Activated CD8-positive, alpha-beta memory T cell treated with anti-CD3 and anti-CD28 coated beads, Interleukin-2, amount 50 U/mL, for 24 hours (primary cell): ENCODE measurements at regions not wholly inside any gene's neighbourhood (a gene's known extent, or its start where the extent isn't known, plus 50 kb on each side); places are given as distances from the start of the nearest gene placed in this dataset.

Experiments
- DNase-seq: peaks from one replicate; pipeline ENCODE4 v3.0.0-alpha.2; 2020; ENCODE audit errors: extremely low read depth

DNA sequence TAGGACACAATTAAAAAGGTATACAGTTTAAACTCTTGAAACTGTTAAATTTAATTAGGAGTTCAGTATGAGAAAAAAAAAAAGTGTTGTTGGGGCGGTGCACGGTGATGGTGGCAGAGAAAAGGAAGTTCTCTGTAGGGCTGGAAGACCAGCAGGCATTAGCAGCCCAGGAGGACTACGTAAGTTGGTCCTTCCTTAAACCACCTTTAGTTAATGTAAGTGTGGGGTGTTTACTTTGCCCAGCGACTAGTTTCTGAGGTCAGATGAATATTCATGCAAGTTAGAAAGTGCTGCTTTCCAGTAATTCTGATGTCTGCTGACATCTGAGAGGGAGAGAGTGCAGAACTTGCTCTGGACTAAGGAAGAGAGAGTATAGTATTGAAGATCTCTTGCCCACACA is 54.9 kb downstream of the NKX2-1 start:
- DNase-seq: no peak

DNA sequence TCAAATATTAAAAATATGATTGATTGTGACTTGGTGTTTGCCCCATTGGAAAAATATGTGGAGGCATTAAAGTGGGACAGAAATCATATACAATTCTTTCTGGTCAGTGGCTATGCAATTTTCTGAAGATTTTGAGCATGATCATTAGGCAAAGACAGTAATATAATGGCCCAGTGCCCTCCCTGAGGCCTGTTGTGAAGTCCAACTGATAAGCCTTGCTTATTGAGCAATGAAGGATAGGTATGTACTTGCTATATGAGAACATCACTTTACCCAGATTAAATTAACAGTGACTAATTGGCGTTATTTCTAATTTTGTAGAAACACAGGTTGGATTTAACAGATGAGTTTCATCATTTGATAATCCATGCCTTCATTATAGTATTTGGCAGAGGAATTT is 57.1 kb downstream of the NKX2-1 start:
- no peak for DNase-seq

DNA sequence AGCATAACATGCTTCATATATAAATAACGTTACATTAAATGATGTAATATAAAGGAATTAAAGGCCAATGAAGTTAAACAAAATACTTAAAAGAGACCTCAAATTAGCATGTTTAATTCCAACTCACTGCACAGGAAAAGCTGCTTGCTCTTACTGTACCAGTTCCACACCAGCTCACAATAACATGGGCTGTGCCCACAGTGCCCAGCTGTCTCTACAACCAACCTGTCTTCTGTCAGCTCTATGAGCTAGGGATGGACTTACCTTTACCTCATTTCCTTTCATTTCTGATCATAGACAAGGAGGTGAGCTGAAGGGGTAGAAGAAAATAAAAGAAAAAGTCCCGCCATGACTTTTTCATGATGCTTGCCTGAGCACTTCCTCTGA is 64.8 kb downstream of the NKX2-1 start:
- no peak for DNase-seq

DNA sequence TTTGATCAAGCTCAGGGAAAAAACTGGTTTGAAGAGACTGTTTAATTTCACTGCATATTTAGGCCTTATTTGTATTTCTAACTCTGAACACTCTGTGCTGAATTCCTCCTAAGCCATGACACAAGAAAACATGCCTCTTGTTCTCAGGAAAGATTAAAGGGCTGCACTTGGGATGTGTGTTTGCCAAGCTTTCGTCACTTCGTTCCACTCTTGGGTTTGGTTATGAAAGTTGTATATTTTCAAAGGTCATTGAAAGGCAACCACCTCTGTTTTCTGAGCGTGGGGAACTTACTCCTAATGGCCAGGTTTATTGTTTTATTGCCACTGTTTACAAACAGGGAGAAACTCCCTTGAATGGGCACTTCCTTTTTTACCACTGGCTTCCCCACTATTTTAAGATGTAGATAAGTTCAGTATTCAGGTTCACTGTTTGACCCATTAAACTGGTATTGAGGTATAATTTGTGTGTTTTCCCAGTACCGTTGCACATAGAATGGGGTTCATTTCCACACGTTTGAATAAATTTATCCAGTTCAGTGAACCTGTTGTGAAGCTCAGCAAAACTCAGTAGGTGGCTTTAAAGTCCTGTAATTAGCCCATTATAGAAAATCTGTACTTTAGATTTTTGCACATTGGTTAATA is 65.3 kb downstream of the NKX2-1 start:
- no peak for DNase-seq

DNA sequence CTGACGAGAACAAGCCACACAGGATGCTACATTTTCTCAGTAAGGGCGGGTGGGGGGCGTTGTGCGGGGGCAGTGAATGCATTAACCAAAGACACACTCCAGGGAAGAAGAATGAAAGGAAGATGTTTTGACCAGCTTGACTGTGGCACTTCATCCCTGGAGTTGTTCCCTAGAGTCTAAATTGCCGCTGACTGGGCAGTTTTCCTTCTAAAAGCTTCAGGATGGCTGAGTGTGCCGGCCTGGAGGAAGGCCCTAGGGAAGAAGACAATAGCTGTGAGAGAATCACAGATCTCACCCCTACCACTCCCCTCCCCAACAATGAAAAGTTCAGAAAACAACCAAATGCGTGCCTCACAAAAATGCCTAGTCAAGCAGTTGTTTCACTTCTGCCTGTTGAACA is 67.2 kb downstream of the NKX2-1 start:
- DNase-seq: no peak

DNA sequence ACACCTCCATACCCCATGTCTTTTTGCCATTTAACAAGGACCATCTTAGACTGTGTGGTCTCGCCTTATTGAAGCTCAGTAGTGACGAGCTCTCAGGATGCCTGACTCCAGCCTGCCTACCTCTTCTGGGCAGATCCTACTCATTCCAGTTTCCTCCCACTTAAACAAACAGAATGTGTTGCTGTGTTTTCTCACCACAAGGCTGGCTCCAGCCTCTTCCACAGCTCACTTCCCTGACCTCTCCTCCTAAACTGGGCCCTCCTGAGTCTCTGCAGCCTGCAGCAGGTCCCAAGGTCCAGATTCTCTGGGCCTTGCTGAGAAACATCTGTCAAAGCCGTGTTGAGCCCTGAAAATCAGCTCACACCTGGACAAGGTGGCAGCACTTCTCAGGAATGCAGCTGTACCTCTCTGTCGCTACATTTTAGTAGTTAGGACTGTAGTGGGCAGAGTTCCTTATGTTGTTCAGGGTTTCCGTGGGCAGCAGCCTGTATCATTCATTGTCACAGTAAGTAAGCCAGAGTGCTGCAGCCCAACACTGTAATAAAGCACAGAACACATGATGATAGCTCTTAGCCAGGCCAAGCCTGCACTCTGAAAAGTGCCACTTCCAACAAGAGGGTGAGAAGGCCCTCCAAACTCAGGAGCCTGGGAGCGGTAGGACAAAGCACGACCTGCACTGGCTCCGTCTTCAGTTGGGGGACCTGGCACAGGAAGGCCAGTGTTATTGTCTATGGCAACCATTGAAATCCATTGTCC is 68.5 kb downstream of the NKX2-1 start:
- no peak for DNase-seq

DNA sequence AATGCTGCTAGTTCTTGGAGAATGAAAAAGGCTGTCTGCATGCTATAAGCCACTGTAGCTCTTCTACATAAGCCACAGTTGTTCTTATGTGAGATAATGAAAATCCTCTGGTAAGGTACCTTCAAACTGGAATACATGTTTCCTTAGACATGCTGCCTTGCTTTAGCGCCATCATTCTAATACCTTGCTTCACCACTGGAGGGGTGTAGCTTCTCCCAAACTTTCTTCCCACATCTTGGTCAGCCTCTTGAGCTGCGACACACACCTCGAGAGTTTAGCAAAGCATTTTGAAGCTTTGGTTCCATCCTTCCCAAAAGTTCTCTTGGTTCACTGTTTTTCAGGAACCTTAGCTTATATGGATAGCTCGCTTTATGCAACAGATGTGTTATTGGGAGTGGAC is 69.5 kb downstream of the NKX2-1 start:
- no peak for DNase-seq

- DNase-seq: no peak
Observed at GRCh38 chr14:36449903-36450302, 70.1 kb downstream of the NKX2-1 start.

GRCh38 chr14:36443374-36443773 is 76.7 kb downstream of the NKX2-1 start:
- DNase-seq: no peak

GRCh38 chr14:36442824-36443241 is 77.2 kb downstream of the NKX2-1 start:
- DNase-seq: no peak

DNA sequence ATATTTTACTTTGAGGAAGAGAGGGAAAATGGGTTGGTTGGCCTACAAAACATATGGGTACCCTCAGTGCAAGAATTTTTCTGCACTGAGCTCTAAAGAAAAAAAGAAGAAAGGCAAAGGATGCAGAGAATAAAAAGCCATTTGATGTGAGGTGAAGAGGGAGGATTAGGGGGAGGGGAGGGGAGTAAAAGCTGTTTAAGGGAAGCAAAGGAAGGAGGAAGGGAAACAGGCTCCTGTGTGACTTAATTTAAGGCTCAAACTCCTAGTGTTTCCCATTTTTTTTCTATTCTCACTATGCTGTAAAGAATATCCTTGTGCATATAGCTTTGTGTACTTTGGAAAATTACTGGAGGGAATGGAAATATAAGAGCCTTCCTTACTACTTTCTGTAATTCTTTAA is 78.7 kb downstream of the NKX2-1 start:
- DNase-seq: no peak

- DNase-seq: no peak
Observed at GRCh38 chr14:36439766-36440165, 80.3 kb downstream of the NKX2-1 start.

- DNase-seq: no peak
Observed at GRCh38 chr14:36438883-36439282, 81.1 kb downstream of the NKX2-1 start.

DNA sequence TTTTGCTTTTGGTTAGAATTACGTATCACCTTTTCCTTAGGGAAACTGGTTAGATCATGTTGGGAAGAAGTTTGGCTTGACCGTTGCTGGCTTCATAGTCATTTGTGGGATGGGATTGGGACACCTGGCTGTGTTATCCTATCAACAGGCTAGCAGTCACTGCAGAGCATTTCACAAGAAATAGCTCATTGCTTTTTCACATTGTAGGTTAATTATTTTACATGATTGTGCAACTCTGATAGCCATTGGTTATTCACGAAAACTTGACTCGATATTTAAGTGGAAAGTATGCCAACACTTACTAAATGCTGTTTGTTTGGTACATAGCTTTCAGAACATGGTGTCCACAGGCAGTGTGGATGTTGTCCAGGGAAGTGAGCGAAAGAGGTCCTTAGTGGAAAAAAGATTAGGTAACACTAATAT is 89.4 kb downstream of the NKX2-1 start:
- no peak for DNase-seq

DNA sequence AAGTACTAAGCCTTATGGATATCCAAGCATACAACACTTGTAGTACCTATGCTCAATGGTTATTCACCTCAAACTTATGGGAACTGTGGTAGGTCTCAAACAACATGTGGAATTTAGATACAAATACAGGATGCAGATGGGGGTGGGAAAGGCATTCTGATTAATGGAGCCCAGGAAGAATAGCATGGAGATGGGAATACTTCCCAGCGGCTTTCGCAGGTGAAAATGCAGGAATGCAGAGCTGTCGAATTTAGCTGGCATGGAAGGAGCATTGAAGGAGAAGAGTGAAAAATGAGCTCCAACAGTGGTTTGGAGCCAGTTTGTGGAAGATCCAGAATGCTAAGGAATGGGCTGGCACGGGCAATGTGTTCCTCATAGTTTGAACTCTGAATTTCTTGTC is 89.9 kb downstream of the NKX2-1 start:
- DNase-seq: no peak

GRCh38 chr14:36429692-36430091 is 90.3 kb downstream of the NKX2-1 start:
- no peak for DNase-seq

GRCh38 chr14:36428350-36428749 is 91.7 kb downstream of the NKX2-1 start:
- DNase-seq: no peak

DNA sequence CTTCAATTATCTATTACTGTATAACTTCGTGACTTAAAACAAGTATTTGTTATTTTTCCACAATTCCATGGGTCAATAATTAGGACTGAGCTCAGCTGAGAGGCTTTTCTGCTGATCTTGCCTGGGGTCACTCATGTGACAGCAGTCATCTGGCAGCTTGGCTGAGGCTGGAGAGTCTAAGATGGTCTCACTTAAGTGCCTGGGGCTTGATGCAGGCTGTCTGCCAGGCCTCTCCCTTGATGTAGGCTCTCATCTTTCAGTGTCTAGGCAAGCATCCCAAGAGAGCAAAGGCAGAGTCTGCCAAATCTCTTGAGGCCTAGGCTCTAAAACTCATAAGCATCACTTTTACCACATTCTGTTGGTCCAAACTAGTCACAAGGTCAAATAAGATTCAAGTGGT is 93.2 kb downstream of the NKX2-1 start:
- DNase-seq: no peak

DNA sequence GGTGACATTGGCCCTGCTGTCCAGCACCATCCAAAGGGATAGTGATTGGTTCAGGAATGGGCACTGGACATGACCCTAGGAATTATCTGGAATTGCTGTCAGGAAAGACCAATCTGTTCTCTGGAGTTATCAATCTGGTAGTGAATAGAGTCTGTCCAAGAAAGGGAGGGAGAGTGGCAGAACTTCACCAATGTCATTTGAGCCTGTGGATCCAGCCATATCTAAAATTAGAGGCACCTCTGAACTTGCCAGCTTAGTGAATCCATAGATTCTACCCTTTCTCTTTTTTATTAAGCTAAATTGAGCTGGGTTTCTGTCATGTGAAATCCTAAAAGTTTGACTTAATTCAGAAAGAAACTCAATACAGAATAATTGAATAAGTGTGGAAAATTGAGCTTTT is 93.9 kb downstream of the NKX2-1 start:
- no peak for DNase-seq

DNA sequence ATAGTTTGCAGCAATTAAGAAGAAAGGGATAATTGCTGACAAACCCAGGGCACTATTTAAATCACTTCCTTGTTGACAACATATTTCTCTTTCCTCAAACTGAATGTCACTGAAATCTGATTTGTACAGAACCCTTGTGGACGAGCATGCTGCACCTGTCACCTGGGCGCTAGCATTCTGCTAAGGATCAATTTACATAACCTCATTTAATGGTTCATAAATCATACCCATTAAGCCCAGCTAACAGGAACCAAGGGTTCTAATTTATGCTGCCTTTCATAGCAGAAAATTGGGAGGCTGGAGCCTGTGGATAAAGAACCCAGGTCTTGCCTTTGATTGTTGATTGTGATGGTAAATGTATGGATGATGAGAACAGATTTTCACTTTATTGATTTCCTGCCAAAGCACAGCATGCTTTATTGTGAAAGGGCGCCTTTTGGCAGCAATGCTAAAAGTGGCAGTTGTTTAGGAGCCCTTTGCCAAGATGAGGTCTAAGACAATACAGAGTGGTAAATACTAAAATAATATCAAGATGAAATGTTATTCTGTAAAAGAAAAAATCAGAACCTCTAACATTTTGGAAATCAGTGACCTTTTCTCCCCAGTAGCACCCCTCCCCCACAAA is 95.4 kb downstream of the NKX2-1 start:
- no peak for DNase-seq

DNA sequence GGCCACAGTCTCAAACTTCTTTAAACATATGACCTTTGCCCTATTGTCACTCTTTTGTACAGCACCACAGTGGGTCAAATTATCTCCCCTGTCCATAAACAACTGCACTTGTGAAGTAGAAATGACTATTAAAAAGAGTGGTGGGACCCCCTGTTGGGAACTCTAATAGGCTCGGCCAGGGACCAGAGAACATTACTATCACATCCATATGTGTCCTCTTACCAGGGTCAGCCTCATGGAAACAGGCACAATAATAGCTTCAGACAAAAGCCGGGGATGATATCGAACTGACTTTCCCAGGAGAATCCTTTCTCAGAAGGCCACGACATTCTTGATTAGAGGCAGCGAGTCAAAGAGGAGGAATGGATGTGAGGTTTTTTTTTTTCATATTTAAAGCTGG is 96.6 kb downstream of the NKX2-1 start:
- no peak for DNase-seq

DNA sequence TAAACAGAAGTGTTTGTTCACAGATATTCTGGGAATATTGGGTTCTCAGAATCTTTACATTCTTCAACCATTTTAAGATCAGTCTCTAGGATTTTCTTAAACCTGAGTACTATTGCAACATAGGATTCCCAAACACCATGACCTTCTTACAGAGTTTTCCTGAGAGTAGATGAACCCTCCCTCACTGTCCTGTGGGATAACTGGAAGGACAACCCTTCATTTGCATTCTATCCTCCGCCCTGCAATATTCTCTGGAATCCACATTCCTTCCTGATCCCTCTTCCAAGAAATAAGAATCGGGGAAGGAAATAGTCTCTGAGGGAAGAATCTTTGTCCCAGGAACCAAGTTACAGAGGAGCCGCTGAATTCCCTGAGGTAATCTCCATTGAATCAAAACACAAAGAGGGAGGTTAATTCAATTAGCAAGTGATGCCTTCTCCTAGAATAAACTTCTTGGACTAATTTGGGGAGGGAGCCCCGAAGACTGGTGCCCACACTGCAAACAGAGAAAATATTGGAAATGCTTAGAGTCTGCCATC is 99.8 kb upstream of the MBIP start:
- no peak for DNase-seq

GRCh38 chr14:36418937-36419336 is 98.5 kb upstream of the MBIP start:
- no peak for DNase-seq
